Body of pancreas (tissue), 4 donors: ENCODE measurements at regions not wholly inside any gene's neighbourhood (a gene's known extent, or its start where the extent isn't known, plus 50 kb on each side); places are given as distances from the start of the nearest gene placed in this dataset.

Experiments
- ATAC-seq: fragments of 150-250 bp; one replicate; pipeline ENCODE4 v1.9.1; 2016
- DNase-seq, 4 donors: peaks; one replicate each; pipeline ENCODE4 v3.0.0-alpha.2; 2019
- H3K27ac ChIP-seq, 4 donors: fragments of 200-600 bp; sonication (generic); 1 replicate in 3 of 4; 2 replicates in 1 of 4; pipeline versions ENCODE4 v1.5.1 to v1.6.1; 2016 to 2019; ENCODE audit warnings: mild to moderate bottlenecking in 1 of 4, mixed read lengths in 1 of 4, moderate library complexity in 1 of 4
- H3K27me3 ChIP-seq, 2 donors: fragments of 200-600 bp; sonication (generic); one replicate each; pipeline ENCODE4 v1.6.0; 2016; ENCODE audit warnings: mild to moderate bottlenecking in 1 of 2
- H3K36me3 ChIP-seq, 2 donors: fragments of 200-600 bp; sonication (generic); replicated peaks in 1 of 2; 2 replicates each; pipeline ENCODE4 v1.5.1; 2016; ENCODE audit warnings: low read depth in 2 of 2; ENCODE audit not compliant: insufficient read depth in 1 of 2
- H3K4me1 ChIP-seq: fragments of 200-600 bp; sonication (generic); one replicate; pipeline ENCODE4 v1.6.0; 2016
- H3K4me3 ChIP-seq, 2 donors: fragments of 200-600 bp; sonication (generic); 1 replicate in 1 of 2; 2 replicates in 1 of 2; pipeline ENCODE4 v1.5.1; 2016 to 2019
- H3K9me3 ChIP-seq, 3 donors: fragments of 200-600 bp; sonication (generic); 1 replicate in 2 of 3; 2 replicates in 1 of 3; pipeline ENCODE4 v1.5.1; 2016
- POLR2A ChIP-seq, 3 donors: fragments of 450-650 bp; IDR thresholded peaks; one replicate each; pipeline ENCODE4 v1.6.1; 2016; ENCODE audit warnings: antibody characterized with exemption in 3 of 3, mild to moderate bottlenecking in 2 of 3
- WGBS, 2 donors: methylation state at CpG; one replicate each; pipeline ENCODE4 v1.1.5; 2017; 5-methylcytosine and 5-hydroxymethylcytosine counted together
- intact Hi-C: fragments of 100-400 bp; cut with DNase I; formaldehyde crosslinking; loops from one replicate; pipeline ENCODE4 v1.15.1; 2023
- TF ChIP-seq, protein P1 (sequence below), 7 experiments: fragments of 450-650 bp in 4 of 7; fragments of 200-600 bp in 3 of 7; sonication (generic) in 3 of 7; IDR thresholded peaks; one replicate each; pipeline ENCODE4 v1.5.1; 2016 to 2019; ENCODE audit warnings: antibody characterized with exemption in 7 of 7

- no peak for TF ChIP-seq POLR2A (IDR thresholded peaks at IDR 0.05)
- TF ChIP-seq, protein P1, sequence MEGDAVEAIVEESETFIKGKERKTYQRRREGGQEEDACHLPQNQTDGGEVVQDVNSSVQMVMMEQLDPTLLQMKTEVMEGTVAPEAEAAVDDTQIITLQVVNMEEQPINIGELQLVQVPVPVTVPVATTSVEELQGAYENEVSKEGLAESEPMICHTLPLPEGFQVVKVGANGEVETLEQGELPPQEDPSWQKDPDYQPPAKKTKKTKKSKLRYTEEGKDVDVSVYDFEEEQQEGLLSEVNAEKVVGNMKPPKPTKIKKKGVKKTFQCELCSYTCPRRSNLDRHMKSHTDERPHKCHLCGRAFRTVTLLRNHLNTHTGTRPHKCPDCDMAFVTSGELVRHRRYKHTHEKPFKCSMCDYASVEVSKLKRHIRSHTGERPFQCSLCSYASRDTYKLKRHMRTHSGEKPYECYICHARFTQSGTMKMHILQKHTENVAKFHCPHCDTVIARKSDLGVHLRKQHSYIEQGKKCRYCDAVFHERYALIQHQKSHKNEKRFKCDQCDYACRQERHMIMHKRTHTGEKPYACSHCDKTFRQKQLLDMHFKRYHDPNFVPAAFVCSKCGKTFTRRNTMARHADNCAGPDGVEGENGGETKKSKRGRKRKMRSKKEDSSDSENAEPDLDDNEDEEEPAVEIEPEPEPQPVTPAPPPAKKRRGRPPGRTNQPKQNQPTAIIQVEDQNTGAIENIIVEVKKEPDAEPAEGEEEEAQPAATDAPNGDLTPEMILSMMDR (IDR thresholded peaks at IDR 0.05), result no peak
- WGBS, 2 donors, result 67 to 68% methylated on average over 1 of the region's 1 CpG
- no peak for ATAC-seq
Observed at GRCh38 chr2:125588780-125589179, 1067.2 kb upstream of the GYPC start.

GRCh38 chr2:125591954-125592353 is 1064.0 kb upstream of the GYPC start:
- H3K27me3 ChIP-seq, result no peaks in the 10 kb centered on the region
- H3K36me3 ChIP-seq, result no peaks in the 10 kb centered on the region
- DNase-seq (no peak), ATAC-seq (no peak)
- H3K4me1 ChIP-seq, result no peaks in the 10 kb centered on the region
- H3K27ac ChIP-seq, result no peak overlapping the region
- H3K4me3 ChIP-seq, result no peak overlapping the region
- intact Hi-C loops, result no loop called here
- no peaks in the 10 kb centered on the region for H3K9me3 ChIP-seq
- TF ChIP-seq POLR2A (IDR thresholded peaks at IDR 0.05), result no peak
- 50 to 65% methylated on average over 4 of the region's 4 CpGs for WGBS, 2 donors

More at GRCh38 chr2:125588780-125589179, 1067.2 kb upstream of the GYPC start:
- Histone ChIP-seq H3K4me3 (no peak overlapping the region), H3K9me3 (no peaks in the 10 kb centered on the region), H3K4me1 (no peaks in the 10 kb centered on the region), H3K27me3 (no peaks in the 10 kb centered on the region), H3K36me3 (no peaks in the 10 kb centered on the region), H3K27ac (no peak overlapping the region)
- no peak for DNase-seq
- intact Hi-C loops, result no loop called here

DNA sequence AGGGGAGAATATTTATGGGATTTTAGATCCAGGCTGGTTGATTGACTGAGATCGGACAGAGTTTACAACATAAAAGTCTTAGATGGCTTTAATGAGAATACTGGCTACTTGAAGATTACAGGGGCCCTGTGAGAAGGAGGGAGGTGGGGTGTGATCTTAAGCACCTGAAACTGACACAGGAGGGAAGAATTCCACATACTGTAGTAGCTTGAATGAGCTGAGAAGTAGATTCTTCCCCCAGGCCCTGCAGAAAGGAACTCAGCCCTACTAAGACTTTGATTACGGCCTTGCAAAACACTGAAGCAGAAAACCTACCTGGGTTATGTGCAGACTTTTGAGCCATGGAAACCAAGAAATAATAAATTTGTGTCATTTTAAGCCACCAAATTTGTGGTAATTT is 1062.9 kb upstream of the GYPC start:
- H3K36me3 ChIP-seq, result no peaks in the 10 kb centered on the region
- ATAC-seq, result no peak
- H3K4me3 ChIP-seq, result no peak overlapping the region

GRCh38 chr2:125596612-125597011 is 1059.3 kb upstream of the GYPC start:
- Histone ChIP-seq H3K9me3 (no peaks in the 10 kb centered on the region), H3K36me3 (no peaks in the 10 kb centered on the region), H3K4me3 (no peak overlapping the region), H3K27me3 (no peaks in the 10 kb centered on the region), H3K4me1 (no peaks in the 10 kb centered on the region), H3K27ac (no peak overlapping the region)
- intact Hi-C loops, result no loop called here
- 19 to 28% methylated on average over 3 of the region's 3 CpGs for WGBS, 2 donors
- DNase-seq, result no peak
- no peak for TF ChIP-seq POLR2A (IDR thresholded peaks at IDR 0.05)
- TF ChIP-seq, protein P1 (IDR thresholded peaks at IDR 0.05), result no peak
- ATAC-seq, result no peak

More for the DNA sequence above, 1062.9 kb upstream of the GYPC start:
- Histone ChIP-seq H3K27ac (no peak overlapping the region), H3K27me3 (no peaks in the 10 kb centered on the region), H3K9me3 (no peaks in the 10 kb centered on the region), H3K4me1 (no peaks in the 10 kb centered on the region)
- no peak for DNase-seq
- no peak for TF ChIP-seq POLR2A (IDR thresholded peaks at IDR 0.05)
- TF ChIP-seq, protein P1 (IDR thresholded peaks at IDR 0.05), result no peak
- intact Hi-C loops, result no loop called here
- 61 to 73% methylated on average over 2 of the region's 2 CpGs for WGBS, 2 donors

- H3K9me3 ChIP-seq, result no peaks in the 10 kb centered on the region
- WGBS, 2 donors, result 67 to 75% methylated on average over 3 of the region's 3 CpGs
- H3K27ac ChIP-seq, result no peak overlapping the region
- DNase-seq, result no peak
- H3K27me3 ChIP-seq, result no peaks in the 10 kb centered on the region
- no peaks in the 10 kb centered on the region for H3K4me1 ChIP-seq
- ATAC-seq, result no peak
- intact Hi-C loops, result no loop called here
- H3K4me3 ChIP-seq, result no peak overlapping the region
- TF ChIP-seq, protein P1 (IDR thresholded peaks at IDR 0.05), result no peak
- no peak for TF ChIP-seq POLR2A (IDR thresholded peaks at IDR 0.05)
- H3K36me3 ChIP-seq, result no peaks in the 10 kb centered on the region
Observed at GRCh38 chr2:125615438-125615837, 1040.5 kb upstream of the GYPC start.
